Vagina (tissue), 2 donors: ENCODE measurements at regions not wholly inside any gene's neighbourhood (a gene's known extent, or its start where the extent isn't known, plus 50 kb on each side); places are given as distances from the start of the nearest gene placed in this dataset.

Experiments used
- POLR2A ChIP-seq, 2 donors: fragments of 450-650 bp; IDR thresholded peaks; one replicate each; pipeline ENCODE4 v1.6.1; 2017; ENCODE audit warnings: antibody characterized with exemption in 2 of 2, mild to moderate bottlenecking in 2 of 2, moderate library complexity in 2 of 2
- POLR2AphosphoS5 ChIP-seq, 2 donors: sonication (generic); formaldehyde crosslinking; IDR thresholded peaks; one replicate each; pipeline ENCODE4 v1.9.0; 2017; ENCODE audit warnings: antibody characterized with exemption in 2 of 2, mild to moderate bottlenecking in 2 of 2, low read depth in 1 of 2; ENCODE audit not compliant: insufficient read depth in 1 of 2
- TF ChIP-seq, protein P1 (sequence below), 3 experiments: fragments of 450-650 bp in 2 of 3; fragments of 200-600 bp in 1 of 3; sonication (generic) in 1 of 3; IDR thresholded peaks; one replicate each; pipeline ENCODE4 v1.5.1; 2017 to 2019; ENCODE audit warnings: antibody characterized with exemption in 3 of 3, mild to moderate bottlenecking in 2 of 3, moderate library complexity in 2 of 3

- TF ChIP-seq, protein P1, sequence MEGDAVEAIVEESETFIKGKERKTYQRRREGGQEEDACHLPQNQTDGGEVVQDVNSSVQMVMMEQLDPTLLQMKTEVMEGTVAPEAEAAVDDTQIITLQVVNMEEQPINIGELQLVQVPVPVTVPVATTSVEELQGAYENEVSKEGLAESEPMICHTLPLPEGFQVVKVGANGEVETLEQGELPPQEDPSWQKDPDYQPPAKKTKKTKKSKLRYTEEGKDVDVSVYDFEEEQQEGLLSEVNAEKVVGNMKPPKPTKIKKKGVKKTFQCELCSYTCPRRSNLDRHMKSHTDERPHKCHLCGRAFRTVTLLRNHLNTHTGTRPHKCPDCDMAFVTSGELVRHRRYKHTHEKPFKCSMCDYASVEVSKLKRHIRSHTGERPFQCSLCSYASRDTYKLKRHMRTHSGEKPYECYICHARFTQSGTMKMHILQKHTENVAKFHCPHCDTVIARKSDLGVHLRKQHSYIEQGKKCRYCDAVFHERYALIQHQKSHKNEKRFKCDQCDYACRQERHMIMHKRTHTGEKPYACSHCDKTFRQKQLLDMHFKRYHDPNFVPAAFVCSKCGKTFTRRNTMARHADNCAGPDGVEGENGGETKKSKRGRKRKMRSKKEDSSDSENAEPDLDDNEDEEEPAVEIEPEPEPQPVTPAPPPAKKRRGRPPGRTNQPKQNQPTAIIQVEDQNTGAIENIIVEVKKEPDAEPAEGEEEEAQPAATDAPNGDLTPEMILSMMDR (IDR thresholded peaks at IDR 0.05) = no peak
- no peak for TF ChIP-seq POLR2AphosphoS5 (IDR thresholded peaks at IDR 0.05; ENCODE audit: insufficient read depth in 1 of 2, low read depth in 1 of 2)
- no peak for TF ChIP-seq POLR2A (IDR thresholded peaks at IDR 0.05)
Measured at GRCh38 chr2:14828968-14829367, 196.5 kb downstream of the LRATD1 start.
